ENCODE measurements at regions not wholly inside any gene's neighbourhood (a gene's known extent, or its start where the extent isn't known, plus 50 kb on each side); places are given as distances from the start of the nearest gene placed in this dataset.

- TF ChIP-seq GABPA (IDR thresholded peaks at IDR 0.05; ENCODE audit: low read depth) (no peak), EP300 (IDR thresholded peaks at IDR 0.05; ENCODE audit: borderline replicate concordance in 1 of 2, low read depth in 1 of 2, low read length in 1 of 2) (no peak), NRF1 (IDR thresholded peaks at IDR 0.05; ENCODE audit: low read depth, low read length) (no peak), EZH2phosphoT487 (IDR thresholded peaks at IDR 0.05; ENCODE audit: borderline replicate concordance, low read depth) (no peak), SMC3 (IDR thresholded peaks at IDR 0.05; ENCODE audit: low read depth, low read length) (no peak), POLR2AphosphoS5 (IDR thresholded peaks at IDR 0.05; ENCODE audit: low read depth, low read length) (no peak), MXI1 (IDR thresholded peaks at IDR 0.05; ENCODE audit: low read depth, low read length) (no peak), FOXJ3 (CRISPR knock-in tag; IDR thresholded peaks at IDR 0.05) (no peak), TAF1 (IDR thresholded peaks at IDR 0.05; ENCODE audit: borderline replicate concordance, low read depth, low read length) (no peak), TEAD4 (IDR thresholded peaks at IDR 0.05; ENCODE audit: borderline replicate concordance, insufficient read depth) (no peak)
- TF ChIP-seq, protein P1, sequence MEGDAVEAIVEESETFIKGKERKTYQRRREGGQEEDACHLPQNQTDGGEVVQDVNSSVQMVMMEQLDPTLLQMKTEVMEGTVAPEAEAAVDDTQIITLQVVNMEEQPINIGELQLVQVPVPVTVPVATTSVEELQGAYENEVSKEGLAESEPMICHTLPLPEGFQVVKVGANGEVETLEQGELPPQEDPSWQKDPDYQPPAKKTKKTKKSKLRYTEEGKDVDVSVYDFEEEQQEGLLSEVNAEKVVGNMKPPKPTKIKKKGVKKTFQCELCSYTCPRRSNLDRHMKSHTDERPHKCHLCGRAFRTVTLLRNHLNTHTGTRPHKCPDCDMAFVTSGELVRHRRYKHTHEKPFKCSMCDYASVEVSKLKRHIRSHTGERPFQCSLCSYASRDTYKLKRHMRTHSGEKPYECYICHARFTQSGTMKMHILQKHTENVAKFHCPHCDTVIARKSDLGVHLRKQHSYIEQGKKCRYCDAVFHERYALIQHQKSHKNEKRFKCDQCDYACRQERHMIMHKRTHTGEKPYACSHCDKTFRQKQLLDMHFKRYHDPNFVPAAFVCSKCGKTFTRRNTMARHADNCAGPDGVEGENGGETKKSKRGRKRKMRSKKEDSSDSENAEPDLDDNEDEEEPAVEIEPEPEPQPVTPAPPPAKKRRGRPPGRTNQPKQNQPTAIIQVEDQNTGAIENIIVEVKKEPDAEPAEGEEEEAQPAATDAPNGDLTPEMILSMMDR (IDR thresholded peaks at IDR 0.05) = no peak
Measured at GRCh38 chr2:14759082-14759481, 126.6 kb downstream of the LRATD1 start.

All from SK-N-SH (cell line).